GM21381 (cell line): ENCODE measurements at regions not wholly inside any gene's neighbourhood (a gene's known extent, or its start where the extent isn't known, plus 50 kb on each side); places are given as distances from the start of the nearest gene placed in this dataset.

Experiments
- ATAC-seq: cut with Tn5 transposase; IDR thresholded peaks from one replicate; pipeline ENCODE4 v1.9.1; 2021; ENCODE audit warnings: mild to moderate bottlenecking, moderate library complexity; ENCODE audit not compliant: unreplicated experiment

DNA sequence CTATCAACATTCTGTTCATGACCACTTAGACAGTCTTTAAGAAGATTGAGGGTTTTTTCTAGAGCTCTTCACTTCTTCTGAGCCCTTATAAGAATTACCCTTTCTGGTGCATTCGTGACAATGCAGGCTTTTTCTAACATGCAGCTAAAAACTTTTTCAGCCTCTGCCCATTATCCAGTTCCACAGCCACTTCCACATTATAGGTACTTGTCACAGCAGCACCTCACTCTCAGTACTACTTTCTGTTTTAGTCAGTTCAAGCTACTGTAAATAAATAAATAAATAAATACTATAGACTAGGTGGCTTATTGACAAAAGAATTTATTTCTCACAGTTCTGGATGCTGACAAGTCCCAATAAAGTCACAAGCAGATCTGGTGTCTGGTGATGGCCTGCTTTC lies 284.4 kb upstream of the PKN2 start:
- peak; percentile 58 for ATAC-seq

DNA sequence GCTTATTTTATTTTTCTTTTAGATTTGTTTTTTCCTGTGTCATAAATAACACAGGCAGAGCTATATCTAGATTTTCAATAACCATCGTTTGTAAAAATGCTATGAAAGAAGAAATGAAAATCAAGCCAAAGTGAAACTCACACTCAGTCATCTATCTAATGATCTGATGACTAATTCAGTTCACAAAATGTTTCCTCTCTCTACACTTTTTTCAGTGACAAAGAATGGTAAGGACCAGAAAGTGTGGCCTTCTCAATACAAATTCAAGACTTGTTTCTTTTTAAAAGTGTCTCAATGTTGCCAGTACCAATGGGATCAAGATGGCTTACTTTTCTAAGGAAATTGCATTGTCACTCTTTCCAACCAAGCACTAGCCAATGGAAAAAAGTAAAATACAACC lies 282.8 kb upstream of the PKN2 start:
- ATAC-seq, result peak; percentile 89

DNA sequence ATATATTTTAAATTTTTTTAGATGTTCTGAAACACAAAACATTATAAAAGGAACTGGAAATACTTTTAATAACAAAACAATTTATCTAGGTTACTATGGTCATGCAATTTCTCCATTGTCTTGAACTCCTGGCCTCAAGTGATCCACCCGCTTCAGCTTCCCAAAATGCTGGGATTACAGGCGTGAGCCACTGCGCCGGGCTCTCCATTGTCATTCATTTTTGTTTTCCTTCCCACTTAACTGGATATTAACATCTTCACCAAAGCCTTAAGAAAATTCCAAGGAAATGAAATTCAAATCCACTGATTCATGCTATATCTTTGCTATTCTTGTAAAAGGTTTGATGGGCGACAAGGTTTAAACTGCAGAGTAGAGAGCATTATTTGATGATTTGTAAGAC lies 279.5 kb upstream of the PKN2 start:
- ATAC-seq, result no peak

DNA sequence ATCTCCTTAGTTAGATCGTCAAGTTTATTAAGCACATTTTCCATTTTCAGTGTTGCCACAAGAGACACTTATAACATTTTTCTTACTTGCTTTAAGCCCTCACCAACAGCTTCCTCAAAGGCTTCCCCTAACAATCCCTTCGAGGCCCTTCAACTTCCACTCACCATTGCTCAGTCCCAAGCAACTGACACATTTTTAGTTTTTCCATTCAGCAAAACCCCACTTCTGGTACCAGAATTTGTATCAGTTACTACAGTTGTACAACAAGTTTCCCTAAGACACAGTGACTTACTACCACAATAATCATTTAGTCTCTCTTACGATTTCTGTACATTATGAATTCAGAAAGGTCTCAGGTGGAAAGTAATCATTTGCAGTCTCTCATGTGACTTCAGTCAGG lies 276.8 kb upstream of the PKN2 start:
- no peak for ATAC-seq

DNA sequence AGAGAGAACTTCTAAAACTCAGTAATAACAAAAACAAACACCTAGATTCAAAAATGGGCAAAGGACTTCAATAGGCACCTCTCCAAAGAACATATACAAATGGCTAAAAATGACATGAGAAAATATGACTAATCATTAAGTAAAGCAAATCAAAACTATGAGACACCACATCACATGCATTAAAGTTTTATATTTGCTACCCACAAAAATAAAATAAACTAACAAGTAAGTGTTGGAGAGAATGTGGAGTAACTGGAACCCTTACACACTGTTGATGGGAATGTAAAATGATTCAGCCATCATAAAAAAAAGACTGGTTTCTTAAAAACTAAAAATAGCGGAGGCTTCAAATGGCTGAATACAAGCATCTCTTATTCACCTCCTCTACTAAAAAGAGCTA lies 262.1 kb upstream of the PKN2 start:
- ATAC-seq, result no peak

DNA sequence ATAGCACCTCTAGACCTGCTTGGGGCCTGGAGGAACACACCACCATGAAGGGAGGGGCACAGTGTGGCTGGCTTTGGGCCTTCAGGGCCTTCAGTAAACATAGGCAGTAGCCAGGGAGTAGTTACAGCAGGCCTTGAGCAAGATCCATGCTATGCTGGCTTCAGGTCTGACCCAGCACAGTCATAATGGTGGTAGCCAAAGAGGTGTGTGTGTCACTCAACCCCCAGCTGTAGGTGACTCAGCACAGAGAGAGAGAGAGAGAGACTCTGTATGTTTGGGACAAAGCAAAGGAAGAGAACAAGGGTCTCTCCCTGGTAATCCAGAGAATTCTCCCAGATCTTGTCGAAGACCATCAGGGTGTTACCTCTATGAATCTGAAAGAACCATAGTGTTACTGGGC lies 250.5 kb upstream of the PKN2 start:
- no peak for ATAC-seq

DNA sequence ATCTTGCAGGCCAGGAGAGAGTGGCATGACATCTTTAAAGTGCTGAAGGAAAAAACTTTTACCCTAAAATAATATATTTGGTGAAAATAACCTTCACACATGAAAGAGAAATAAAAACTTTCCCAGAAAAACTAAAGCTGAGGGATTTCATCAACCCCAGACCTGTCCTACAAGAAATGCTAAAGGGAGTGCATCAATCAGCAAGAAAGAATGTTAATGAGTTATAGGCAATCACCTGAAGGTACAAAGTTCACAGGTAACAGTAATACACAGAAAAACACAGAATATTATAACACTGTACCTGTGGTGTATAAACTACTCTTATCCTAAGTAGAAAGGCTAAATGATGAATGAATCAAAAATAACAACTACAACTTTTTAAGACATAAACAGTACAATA lies 249.2 kb upstream of the PKN2 start:
- ATAC-seq, result no peak

DNA sequence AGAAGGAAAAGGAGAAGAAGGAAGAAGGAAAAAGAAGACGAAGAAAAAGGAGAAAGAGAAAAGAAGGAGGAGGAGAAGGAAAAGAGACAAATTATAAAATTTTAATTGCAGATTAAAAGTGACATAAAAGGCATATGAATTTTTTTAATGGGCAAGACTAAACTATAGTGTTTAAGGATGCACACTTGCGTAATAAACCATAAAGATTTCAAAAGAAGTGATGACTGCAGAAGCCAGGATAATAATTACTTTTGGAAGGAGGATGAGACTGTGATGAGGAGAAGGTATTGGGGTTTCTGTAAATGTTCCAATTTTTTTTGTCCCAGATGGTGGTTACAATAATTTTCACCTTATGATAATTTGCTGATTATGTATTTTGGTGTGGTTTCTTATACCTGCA lies 243.1 kb upstream of the PKN2 start:
- no peak for ATAC-seq

DNA sequence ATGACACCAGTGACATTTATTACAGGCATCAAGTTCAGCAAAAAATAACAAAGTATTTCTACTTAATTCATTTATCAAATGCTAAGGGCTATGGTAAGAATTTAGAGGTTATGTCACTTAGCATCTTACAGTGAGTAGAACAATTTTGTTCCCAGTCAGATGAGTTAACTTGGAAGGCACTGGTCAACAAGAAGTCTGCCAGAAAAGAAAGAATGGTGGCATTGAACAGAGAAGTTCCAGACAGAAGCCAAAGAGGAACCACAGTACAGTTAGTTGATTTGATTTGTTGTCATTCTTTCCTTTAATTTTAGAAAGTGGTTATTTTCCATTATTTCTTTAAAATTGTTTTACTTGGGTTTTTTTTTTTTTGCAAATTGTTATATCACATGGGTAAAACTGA lies 232.2 kb upstream of the PKN2 start:
- ATAC-seq, result no peak

DNA sequence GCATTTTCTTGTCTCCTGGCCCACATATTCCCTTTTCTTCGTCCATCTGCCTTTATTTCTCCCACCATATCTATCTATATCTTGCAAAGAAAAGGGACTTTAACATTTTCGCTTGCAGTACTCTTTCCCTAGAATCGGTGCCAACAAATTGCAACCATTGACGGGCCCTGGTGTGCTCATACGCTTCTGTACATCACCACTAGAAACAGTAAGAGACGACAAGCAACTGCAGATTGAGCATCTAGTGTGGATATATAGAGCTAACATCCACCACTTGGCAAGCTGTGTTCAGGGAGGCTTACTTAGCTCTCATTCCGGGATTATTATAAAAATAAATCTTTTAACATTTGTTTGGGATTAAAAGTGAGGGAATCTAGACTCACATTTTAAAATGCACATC lies 230.8 kb upstream of the PKN2 start:
- ATAC-seq, result no peak

DNA sequence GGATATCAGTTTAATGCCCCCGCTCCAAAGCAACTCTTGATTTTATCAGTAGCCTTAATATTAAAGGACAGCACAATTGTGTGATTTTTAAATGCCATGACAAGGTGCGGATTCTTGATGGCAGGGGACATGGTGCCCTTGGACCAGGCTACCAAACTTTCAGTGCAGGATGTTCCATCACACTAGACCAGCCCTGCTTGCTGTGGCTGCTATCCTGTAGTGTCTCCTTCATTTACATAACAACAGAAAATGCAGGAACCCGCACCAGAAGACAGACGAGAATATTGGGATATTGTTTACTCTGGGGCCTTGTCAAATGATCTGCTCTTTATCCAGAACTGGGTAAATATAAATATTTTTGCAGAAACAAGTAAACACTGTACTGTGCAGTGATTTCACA lies 229.3 kb upstream of the PKN2 start:
- ATAC-seq, result no peak

DNA sequence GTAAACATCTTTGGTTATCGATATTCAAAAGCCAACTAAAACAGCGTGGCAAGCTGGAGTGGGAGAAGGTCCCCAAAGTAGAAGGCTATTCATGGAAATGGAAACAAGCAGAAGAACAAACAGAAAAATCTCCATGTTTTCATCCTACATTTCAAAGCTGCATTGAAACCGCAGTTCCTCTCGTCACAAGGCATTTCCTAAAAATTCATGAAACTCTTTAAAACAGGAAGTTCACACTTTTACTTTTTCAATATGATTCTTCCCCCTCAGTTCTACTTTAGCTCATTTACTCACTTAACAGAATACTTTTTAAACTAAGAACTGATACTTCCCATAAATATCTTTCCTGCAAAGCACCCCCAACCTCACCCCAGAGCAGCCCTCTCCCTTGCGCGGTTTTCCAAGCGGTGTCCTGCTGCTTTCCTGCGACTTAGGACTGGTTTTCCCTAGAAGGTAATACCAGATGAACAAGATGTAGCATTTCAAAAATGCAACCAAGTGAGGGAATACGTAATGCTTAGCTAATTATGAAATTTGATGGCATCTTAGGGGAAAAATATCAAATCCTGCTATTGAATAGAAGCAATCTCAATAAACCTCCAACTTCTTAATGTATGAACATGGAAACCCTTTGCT lies 228.3 kb upstream of the PKN2 start:
- no peak for ATAC-seq

DNA sequence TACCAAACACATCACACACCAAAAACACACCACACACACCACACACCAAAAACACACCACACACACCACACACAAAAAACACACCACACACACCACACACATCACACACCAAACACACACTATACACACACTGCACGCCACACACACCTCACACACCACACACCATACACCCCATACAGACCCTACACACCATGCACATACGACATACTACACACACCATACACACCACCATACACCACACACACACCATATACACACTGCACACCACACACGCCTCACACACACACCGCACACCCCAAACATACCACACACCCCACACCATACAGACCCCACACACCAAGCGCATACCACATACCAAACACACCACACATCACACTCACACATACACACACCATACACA lies 226.9 kb upstream of the PKN2 start:
- ATAC-seq, result no peak

DNA sequence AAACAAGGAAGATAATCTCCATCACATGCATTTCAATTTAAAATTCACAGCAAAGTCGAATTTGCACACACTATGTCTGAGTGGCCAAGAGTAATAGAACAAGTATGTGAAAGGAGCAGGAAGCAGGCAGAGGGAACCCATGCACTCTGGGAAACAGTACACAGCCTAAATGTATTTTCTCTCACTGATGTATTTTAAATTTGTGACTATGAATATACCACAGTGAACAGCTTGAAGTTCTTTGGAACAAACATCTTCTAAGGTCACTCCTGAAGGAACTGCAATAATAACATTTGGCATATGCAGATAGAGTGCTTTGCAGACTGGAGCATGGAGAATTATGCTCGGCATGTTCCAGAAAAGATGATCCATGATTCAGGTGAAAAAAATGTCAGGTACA lies 223.1 kb upstream of the PKN2 start:
- no peak for ATAC-seq

DNA sequence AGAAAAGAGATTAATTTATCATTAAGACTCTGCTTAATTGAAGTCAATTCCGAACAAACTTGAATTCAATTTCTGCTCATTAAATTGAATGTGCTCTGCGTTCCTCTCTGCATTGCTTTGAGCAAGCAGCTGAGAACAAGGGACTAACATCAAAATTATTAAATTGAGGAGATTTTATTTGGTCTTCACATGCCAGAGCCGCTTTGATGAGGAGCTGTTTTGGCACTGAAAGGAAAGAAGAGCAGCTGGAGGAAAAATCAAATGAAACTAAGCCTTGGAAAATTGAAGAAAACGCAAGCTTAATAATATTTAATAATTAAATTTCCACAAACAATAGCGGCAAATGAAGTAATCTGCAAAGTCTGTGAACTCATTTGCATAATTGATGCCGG lies 222.0 kb upstream of the PKN2 start:
- no peak for ATAC-seq

DNA sequence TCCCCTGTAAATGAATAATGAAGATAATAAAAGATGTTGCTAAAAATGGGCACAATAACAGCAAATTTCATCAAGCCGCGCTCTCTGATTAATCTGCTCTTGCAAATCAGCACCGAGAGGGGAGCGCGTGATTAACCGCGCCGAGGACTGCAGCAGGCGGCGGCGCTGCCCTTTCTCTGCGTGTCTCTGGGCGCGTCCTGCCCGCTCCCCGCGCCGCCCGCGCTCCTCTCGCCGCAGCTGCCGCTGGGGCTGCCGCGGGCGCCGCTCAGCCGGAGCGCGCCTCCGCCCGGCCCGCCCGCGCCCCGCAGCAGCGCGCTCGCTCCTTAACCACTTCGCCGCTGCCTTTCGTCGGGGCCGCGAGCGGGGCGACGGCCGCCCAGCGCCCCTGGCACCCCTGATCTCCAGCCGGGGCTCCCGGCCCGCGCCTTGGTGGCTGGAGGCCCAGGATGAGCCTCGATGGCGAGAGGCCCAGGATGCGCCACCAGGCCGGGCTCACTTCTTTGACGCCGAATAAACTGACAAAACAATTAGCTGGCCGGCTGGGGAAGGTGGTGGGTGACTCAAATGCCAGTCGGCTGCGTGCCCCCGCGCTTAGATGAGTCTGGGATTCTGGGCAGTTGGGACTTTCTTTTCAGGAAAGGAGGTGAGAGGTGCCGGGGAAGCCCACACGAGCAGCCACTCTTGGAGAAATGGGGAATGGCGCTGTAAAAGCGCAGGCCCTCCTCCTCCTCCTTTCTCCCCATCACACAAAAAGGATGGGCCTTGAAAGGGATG lies 221.4 kb upstream of the PKN2 start:
- no peak for ATAC-seq

DNA sequence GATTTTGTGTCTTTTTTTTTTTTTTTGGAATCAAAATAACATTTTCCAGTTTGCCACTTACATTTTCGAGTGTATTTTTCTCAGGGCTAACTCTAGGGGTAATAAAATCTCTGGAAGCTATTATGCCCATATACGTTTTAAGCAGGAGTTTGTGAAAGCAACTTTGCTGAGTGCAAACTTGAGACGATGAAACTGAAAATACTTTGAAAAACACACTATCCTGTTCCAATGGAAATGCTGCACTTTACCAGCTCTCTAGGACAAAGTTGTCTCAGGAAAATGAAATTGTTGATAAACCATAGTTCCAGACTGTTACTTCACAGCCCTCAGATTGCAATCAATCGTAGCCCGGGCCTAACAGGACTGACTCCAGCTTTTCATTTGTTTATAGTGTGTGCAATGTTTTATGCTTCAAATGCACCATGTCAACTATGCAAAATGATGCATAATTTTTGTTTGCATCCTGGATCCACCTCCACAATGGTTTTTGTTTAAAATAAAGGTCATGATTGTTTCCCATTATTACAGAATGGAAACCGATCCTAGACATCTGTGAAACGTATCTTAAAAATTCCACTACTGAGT lies 220.6 kb upstream of the PKN2 start:
- ATAC-seq, result no peak

DNA sequence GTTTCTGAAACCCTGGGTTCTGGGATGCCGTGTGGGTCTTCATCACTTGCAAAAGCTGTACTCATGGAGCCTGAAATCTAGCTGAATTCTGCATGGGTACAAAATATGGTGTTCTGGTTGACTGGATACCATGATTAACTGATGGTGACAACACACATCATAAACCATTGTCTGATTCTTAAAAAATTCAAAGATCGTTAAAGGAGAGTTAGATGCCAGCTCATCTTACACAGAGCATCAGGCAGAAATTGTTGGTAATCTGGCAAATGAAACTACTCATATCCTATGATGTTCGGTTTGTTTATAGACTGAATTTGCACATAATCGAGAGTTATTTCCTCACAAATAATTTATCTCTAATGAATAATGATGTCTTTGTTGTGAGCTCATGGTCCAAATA lies 218.1 kb upstream of the PKN2 start:
- no peak for ATAC-seq

DNA sequence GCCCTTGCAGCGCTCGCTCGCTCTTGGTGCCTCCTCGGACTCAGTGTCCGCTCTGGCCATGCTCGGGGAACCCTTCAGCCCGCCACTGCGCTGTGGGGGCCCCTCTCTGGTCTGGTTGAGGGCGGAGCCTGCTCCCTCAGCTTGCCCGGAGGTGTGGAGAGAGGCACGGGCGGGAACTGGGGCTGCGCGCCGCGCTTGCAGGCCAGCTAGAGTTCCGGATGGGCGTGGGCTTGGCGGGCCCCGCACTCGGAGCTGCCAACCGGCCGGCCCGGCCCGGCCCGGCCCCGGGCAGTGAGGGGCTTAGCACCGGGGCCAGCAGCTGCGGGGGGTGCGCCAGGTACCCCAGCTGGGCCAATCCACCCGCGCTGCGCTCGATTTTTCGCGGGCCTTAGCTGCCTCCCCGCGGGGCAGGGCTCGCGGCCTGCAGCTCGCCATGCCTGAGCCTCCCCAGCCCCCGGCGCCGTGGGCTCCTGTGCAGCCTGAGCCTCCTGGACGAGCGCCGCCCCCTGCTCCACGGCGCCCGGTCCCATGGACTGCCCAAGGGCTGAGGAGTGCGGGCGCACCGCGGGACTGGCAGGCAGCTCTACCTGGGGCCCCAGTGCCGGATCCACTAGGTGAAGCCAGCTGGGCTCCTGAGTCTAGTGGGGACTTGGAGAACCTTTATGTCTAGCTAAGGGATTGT lies 217.0 kb upstream of the PKN2 start:
- no peak for ATAC-seq

DNA sequence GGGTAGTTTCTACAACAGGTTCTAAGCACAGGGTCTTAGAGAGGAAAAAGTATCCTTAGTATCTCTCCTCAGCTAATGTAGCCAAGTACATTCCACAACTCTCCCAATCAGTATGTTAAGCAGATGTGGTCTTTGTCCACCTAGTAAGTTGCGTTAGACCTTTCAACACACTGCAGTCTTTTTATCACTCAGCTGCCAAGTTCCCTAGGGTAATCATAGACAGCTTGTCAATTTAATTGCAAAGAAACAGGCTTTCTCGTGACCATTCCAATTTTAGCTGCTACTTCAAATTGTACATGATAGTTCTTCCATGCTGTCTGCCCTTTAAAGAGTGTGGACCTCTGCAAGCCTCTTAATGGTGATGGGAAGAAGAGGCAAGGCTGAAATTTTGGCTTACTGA lies 211.8 kb upstream of the PKN2 start:
- no peak for ATAC-seq

DNA sequence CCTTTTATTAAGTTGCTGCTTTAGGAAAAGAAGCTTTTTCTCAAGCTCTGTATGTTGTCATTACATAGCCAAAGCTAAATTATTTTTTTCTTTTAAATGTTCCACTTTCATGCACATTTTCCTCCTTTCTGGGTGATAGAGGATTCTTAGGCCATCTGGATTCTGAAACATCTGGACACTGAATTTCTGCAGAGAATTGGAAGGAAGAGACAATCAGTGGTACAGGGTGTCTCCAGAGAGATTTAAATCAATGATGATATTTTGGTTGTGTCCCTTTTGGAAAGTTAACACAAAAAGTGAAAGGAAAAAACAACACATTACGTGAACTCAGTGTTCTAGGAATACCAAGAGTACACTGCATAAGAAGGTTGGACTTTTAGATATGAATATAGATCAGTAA lies 211.4 kb upstream of the PKN2 start:
- ATAC-seq, result no peak
